GM19324 (cell line): ENCODE measurements at regions not wholly inside any gene's neighbourhood (a gene's known extent, or its start where the extent isn't known, plus 50 kb on each side); places are given as distances from the start of the nearest gene placed in this dataset.
"Not testable (repeated sequence)": the region's sequence is repeated elsewhere in the genome, so short reads cannot be mapped to it uniquely, and the experiment has no call there.

Experiments used
- ATAC-seq: cut with Tn5 transposase; IDR thresholded peaks from one replicate; pipeline ENCODE4 v1.9.1; 2021; ENCODE audit warnings: mild to moderate bottlenecking, moderate library complexity; ENCODE audit not compliant: unreplicated experiment, low FRiP score

DNA sequence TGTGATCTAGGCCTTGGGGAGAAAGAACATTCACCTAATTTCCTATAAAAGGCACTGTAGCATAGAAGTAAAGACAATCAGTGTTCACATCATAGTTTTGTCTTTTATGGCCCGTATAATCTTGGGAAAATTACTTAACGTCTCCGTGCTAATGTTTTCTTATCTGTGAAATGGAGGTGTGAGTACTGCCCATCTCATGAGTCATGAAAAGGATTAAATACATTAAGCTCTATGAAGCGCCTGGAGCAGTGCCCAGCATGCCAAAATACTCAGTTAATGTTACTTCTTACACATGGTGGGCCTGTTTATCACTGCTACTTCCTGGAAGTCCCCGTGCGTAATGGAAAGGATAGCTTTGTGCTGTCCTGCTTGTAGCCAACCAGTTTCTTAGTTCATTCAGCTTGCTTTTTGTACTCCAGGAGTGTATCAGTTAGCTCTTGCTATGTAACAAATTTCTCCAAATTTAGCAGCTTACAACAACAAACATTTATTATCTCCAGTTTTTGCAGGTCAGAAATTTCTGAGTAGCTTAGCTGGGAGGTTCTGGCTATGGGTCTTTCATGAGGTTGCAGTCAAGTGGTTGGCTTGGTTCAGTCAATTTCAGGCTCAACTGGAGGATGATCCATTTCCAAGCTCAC lies 103.6 kb upstream of the BMP2 start:
- no peak for ATAC-seq

- ATAC-seq, result peak; percentile 39
Measured at GRCh38 chr20:6663104-6663503, 104.4 kb upstream of the BMP2 start.

DNA sequence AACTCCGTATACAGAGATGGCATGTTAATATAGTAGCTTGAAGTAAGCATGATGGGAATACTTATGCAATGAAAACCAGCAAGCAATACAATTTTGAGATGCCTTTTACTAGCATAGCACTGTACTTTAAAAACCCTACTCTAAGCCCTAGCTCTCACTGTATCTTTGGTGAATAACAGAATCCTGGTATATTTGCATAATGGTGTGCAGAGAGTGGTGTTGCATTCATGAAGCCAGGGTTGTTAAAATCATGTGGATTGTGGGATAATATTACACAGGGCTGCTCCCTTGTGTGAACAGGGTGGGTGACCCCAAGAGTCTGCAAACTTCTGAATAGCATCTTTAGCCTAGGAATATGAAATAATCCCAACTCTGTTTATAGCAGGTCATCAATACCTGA lies 105.2 kb upstream of the BMP2 start:
- no peak for ATAC-seq

DNA sequence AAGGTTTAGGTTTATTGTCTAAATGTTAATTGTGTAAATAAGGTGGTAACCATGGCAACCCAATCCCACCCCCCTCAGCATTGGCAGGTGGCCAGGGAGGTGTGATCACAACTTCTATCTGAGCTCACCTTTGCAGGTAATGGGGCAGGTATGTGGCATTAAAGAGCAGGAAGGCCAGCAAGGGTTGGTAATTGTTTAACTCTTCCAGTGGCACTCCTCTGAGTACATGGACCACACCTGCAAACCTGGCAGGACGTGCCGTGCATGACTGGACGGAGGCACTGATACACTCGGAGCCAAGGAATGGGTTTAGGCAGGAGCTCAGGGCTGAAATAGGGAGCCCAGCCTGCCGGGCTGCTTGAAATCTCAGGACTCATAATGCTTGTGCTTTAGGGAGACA lies 107.0 kb upstream of the BMP2 start:
- no peak for ATAC-seq

- not testable (repeated sequence) for ATAC-seq
Measured at GRCh38 chr20:6658909-6659308, 108.6 kb upstream of the BMP2 start.

DNA sequence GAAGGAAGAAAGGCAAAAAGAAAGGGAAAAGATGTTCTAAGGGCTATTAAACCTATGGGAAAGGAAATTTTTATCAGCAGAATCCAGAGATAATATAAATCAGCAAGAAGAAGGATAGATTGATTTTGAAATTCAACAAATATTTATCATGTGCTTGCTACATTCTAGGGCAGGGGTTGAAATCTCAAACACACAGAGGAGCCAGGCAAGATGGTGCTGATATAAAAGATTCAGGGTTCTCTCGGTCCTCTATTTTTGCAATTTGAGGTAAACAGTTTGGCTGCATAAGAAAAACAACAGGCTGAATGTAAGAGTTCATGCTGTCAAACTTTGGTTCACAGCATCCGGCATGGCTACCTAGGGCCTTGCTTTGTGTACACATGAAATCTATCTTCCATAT lies 109.6 kb upstream of the BMP2 start:
- no peak for ATAC-seq

DNA sequence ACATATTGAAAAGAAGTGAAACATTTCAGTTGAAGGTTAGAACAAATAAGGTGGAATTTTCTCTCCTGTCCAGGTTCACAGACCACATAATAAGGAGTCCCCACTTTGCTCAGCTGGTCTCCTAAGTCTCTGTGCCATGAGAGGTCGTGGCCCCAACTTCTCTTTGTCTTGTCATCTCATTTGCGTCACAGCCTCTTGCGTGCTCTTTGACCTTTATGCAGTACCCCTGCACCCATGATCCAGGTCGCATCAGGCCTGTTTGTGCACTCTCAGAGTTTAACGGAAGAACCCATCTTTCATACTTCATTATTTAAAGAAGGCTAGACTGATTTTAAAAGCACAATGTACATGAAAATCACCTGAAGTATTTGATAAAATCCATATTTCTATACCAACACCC lies 110.4 kb upstream of the BMP2 start:
- ATAC-seq, result no peak

GRCh38 chr20:6654513-6655252 lies 112.8 kb upstream of the BMP2 start:
- no peak for ATAC-seq

DNA sequence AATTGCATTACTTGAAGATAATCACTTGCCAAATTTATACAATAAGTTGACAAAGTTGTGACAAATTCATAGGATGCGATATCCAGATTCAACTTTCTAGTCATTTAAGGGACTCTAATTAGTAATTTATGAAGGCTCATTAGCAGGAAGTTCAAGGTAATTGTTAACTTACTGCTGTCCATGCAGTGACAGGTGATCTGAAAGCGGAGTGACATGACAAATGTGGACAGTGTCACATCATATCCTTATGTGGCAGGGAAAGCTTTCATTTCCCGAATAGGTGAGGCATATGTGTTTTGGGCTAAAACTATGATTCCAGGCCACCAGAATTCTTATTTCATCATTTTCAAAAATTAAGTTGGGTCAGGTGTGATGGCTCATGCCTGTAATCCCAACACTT lies 115.9 kb upstream of the BMP2 start:
- no peak for ATAC-seq

DNA sequence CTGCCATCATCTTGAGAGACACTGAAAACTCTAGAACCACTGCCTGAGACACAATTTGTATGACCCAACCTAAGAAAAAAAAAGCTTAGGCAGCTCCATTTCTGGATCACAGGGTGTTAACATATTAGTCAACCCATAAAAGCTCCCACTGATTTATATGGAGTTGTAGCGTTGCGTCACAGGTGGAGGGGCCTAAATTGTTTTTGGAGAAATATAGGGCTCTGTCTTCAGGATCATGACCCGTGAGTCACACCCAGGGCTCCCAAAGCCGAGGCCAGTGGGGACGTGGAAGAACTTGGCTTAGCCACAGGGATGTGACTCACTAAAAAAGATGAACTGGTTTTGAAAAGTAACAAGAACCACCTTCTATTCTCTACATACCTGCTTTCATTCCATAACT lies 116.5 kb upstream of the BMP2 start:
- ATAC-seq, result no peak

GRCh38 chr20:6646021-6646636 lies 121.4 kb upstream of the BMP2 start:
- ATAC-seq, result no peak

- ATAC-seq, result no peak
Measured at GRCh38 chr20:6644813-6645628, 122.5 kb upstream of the BMP2 start.

DNA sequence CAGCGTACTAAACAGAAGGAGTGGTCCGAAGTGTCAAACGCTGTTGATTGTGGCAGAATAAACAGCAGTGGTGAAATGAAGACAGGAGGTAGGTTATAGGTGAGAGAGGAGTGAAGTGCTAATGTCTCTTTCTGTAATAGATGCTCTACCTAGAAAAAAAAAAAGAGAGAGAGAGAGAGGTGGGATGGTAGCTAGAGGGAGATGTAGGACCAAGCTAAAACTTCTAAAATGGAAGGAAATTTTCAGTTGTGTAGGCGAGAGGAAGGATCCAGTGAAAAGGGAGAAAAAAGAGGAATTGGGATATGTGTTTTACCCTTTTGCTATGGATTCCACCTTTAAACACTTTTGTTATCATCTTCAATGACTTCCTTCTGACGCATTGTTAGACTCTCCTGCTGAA lies 126.5 kb upstream of the BMP2 start:
- no peak for ATAC-seq

GRCh38 chr20:6637160-6637579 lies 130.3 kb upstream of the BMP2 start:
- ATAC-seq, result no peak

DNA sequence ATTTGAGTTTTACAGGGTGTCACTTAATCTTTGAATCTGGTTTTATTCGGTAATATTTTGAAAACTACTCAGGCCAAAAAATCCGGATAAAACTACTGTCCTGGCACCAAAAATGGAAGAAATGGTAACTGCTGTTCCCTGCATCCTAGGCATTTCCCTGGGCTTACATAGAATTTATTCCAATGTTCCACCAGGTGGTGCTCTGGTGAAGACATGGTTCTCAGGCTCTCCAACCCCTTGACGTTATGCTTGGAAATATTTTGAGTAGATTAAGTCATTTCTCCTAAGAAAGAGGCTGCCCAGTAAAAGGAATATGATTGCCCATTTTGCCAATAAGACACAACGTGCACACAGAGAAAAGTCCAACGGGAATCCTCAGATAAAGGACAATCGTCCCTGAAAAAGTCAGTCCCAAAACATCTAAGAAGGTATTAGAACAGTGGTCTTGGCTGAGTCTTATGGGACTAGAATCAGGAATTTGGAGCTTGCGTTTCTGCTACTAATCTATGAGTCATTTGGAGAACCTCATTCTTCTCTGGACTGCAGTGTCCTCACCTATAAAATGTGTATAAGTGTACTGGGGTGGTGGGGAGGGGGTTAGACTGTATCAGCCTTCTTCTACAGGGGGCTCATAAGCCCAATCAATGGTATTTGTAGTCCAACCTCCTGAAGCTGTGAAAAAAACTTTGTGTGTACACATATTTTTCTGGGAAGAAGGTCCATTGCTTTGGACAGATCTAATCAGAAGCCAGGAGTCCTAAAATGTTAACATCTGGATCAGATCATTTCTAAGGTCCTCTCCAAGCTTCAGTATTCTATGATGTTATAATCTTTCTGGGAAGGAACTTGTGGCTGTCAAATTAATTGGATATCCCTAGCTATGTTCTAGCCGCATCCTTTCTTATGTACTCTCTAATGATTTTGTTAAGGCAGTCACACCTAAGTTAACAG lies 131.0 kb upstream of the BMP2 start:
- ATAC-seq, result no peak

GRCh38 chr20:6635034-6635736 lies 132.3 kb upstream of the BMP2 start:
- ATAC-seq, result peak; percentile 66

DNA sequence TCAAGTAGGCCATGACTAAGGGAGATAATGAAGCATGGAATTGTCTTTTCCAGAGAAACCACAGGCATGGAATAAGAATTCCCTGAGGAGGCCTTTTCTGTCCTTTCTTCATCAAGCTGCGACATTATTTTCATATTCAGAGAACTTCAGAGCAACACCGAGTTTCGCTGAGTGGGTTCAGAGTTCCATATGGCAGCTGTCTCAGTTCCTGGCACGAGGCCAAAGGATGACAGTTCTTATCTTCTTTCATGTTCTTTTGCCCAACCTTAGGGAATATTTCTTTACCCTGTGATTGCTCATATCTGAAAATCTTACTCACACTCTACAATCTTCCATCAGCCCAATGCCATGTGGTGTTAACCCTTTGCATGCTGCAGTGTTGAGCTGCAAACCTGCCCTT lies 135.3 kb upstream of the BMP2 start:
- ATAC-seq, result no peak

DNA sequence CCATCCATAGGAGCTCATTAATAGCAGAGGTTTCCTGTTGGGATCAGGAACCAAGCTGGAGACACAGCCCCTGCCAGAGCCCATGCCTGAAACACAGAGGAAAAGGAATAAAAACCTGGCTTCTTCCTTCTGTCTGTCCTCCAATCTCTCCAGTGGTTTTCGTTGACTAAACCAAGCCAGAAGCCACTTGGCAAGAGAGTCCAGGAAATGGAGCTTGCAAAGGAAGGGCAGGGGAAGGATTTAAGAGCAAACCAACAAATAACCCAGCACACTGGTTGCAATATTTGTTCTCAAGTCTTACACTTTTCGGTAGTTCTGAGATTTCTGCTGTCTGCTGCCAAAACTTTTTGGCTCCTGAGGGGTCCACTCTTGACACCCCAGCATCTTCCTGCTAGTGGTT lies 137.0 kb upstream of the BMP2 start:
- ATAC-seq, result no peak

- no peak for ATAC-seq
Measured at GRCh38 chr20:6629564-6629963, 137.9 kb upstream of the BMP2 start.
